HG03280 (cell line): ENCODE measurements at regions not wholly inside any gene's neighbourhood (a gene's known extent, or its start where the extent isn't known, plus 50 kb on each side); places are given as distances from the start of the nearest gene placed in this dataset.

Source experiments
- ATAC-seq: cut with Tn5 transposase; IDR thresholded peaks from one replicate; pipeline ENCODE4 v1.9.1; 2021; ENCODE audit warnings: mild to moderate bottlenecking, moderate library complexity; ENCODE audit not compliant: unreplicated experiment

GRCh38 chr1:30047576-30047975, 675.8 kb downstream of the MATN1 start:
- no peak for ATAC-seq

GRCh38 chr1:30046751-30047150, 676.6 kb downstream of the MATN1 start:
- no peak for ATAC-seq

- no peak for ATAC-seq
Measured at GRCh38 chr1:30045304-30046090, 677.9 kb downstream of the MATN1 start.

DNA sequence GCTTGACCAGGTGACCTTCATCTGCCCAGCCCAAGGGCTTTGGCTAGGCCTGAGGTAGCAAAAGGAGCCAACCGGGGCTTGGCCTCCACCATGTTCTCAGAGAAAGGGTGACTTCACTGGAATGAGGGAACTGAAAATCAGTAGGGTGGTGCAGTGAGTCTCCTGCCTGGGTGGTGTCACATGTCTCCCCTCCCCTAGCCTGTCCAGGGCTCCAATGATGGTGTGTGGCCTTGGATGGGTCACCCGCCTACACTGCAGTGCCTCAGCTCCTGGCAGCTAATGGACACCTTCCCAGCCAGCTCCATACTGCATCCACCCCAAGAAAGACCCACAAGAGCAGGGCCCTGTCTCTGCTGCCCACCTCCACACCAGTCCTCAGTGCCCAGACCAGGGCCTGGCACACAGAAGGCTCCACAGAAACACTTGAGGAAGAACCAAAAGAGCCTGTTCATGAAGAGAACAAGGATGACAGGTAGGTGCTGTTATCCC, 678.7 kb downstream of the MATN1 start:
- no peak for ATAC-seq

DNA sequence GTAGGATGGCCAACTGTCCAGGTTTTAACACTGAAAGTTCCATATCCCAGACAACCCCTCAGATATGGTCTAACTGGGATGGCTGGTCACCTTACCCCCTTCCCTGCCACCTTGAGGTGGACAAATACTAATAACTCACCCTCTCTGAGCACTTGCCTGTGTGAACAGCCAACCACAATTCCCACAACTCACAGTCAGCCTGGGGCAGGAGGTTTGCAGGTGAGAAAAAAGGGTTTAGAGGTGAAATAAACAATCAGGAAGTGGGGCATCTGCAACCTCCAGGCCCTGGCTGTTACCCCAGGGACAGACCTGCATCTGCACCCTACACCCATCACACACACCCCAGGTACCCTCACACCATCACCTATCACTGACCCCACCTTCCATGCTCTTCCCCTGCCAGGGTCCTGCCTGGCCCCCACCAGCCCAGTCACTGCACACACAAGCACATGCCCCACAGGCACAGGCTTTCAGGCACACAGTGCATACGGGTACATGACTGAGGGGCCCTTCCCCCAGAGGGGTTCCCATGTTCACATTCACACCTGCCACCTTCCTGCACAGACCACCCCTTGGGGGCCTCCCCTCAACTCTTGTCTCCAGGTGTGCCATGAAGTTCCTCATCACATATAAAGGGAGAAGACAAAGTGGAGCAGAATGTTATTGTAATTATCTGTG, 679.5 kb downstream of the MATN1 start:
- no peak for ATAC-seq

GRCh38 chr1:30043256-30043655, 680.1 kb downstream of the MATN1 start:
- no peak for ATAC-seq

- no peak for ATAC-seq
Measured at GRCh38 chr1:30042438-30043147, 680.8 kb downstream of the MATN1 start.

GRCh38 chr1:30041741-30042437, 681.5 kb downstream of the MATN1 start:
- ATAC-seq, result no peak

GRCh38 chr1:30040081-30041019, 683.0 kb downstream of the MATN1 start:
- ATAC-seq, result no peak

GRCh38 chr1:30039354-30040080, 683.9 kb downstream of the MATN1 start:
- ATAC-seq, result no peak

DNA sequence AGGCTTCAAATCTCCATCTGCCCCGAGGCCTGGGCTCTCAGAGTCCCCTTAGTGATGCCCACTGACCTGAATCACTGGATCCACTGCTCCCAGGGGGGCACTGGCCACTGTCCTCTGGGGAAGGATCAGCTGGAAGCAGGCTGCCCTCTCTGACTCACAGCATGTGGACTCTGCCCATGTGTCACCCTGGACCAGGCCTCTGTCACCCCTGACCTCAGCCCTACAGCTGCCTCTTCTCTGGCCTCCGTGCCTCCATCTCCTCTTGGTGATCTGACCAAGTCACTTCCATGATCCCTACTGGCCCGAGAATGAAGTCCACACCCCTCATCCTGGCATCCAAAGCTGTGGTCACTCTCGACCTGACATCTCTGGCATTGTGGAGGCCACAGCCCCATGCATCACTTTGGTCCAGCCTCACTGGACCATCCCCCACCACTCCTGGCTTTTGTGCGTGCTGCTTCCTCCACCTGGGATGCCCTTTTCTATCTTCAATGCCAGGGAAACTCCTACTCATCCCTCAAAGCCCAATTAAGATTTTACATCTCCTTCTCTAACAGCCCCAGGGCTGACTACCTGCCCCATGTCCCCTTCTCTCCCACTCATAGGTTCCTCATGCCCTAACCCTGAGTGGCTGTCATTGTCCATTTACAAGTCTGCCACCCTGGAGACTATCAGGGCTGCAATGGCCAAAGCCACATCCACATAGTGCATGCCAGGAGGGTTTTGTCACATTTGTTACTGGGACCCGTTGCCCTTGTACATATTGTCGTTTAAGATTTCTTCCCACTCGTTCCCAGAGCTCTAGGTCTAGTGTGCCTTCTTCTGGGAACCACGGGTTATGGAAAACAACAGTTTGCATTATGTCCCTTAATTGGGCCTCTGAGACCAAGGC, 685.0 kb downstream of the MATN1 start:
- ATAC-seq, result no peak

DNA sequence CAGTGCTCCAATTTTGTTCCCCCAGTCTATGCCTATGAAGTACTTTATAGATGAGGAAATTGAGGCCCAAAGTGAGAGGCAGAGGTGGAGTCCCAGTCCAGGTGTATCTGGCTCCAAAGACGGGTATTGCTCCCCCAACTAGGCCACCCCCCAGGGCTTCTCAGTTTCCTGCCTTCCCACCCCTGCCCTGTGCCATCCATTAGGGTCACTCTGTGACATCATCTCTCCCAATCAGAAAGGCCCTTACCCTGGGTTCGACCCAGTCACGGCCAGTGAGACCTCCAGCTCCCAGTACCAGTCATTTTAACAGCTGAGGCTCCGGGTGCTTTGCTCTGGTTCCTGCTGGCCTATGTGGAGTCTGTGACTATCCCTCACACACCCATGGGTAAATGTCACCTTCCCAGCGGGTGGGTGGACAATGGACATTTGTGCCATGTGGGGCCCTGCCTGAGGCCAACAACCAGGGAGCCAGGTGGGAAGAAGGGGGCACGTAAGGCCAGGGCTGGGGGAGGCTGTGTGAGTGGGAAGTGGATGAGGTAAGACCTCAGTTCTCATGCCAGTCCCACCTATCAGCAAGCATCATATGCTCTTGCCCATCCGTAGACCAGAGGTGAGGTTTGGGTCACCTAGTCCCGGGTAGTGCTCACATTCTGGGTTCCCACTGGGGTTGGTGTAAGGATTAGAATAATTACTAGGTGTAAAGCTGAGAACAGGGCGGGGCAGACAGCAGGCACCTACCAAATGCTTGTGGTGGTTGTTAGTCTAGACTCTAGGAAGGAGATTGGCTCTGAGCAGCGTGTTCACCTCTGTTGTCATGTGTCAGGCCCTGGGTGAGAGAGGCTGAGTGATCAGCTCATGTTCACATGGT, 685.9 kb downstream of the MATN1 start:
- no peak for ATAC-seq

DNA sequence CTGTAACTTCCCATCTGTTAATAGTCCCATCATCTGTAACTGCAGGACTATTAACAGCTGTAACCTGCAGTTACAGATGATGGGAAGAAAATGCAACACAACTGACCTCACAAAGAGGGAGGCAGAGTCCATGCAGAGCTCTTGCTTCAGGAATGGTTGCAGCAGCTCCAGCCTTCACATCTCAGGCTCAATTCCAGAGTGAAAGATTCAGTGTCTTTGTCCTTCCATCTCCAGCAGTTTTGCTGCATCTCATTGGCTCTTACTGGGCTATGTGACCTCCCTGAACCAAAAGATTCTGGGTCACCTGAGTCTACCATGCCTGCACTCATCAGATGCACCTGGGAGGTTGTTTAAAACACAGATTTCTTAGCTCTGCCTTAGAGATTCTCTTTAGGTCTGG, 686.7 kb downstream of the MATN1 start:
- ATAC-seq, result no peak

DNA sequence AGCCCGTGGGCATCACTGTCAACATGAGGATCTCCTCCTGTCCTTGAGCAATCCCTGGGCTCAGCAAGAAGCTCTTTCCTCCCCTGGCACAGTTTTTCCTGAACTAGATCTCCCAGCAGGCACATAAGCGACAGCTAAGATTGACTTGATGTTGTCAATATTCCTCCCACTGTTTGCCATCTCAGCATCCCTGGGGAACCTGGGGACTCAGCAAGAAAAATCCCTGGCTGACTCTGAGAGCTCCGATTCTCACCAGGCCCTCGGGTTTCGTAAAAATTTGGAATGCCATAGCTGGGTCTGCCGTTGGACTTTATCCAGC, 687.2 kb downstream of the MATN1 start:
- ATAC-seq, result no peak

GRCh38 chr1:30035522-30036228, 687.7 kb downstream of the MATN1 start:
- ATAC-seq, result no peak

GRCh38 chr1:30034627-30035521, 688.5 kb downstream of the MATN1 start:
- ATAC-seq, result no peak
